Sigmoid colon (tissue), 4 donors: ENCODE measurements at regions not wholly inside any gene's neighbourhood (a gene's known extent, or its start where the extent isn't known, plus 50 kb on each side); places are given as distances from the start of the nearest gene placed in this dataset.

Experiments used
- EP300 ChIP-seq, 4 donors: sonication (generic); formaldehyde crosslinking; IDR thresholded peaks; one replicate each; pipeline ENCODE4 v1.6.1; 2017; ENCODE audit warnings: antibody characterized with exemption in 4 of 4
- POLR2A ChIP-seq, 2 donors: fragments of 450-650 bp; IDR thresholded peaks; one replicate each; pipeline ENCODE4 v1.6.1; 2016; ENCODE audit warnings: antibody characterized with exemption in 2 of 2, mild to moderate bottlenecking in 2 of 2, moderate library complexity in 2 of 2
- POLR2AphosphoS5 ChIP-seq, 4 donors: sonication (generic); formaldehyde crosslinking; IDR thresholded peaks; one replicate each; pipeline ENCODE4 v1.6.1; 2017; ENCODE audit warnings: antibody characterized with exemption in 4 of 4
- TF ChIP-seq, protein P1 (sequence below), 4 experiments: fragments of 450-650 bp in 3 of 4; fragments of 200-600 bp in 1 of 4; IDR thresholded peaks; one replicate each; pipeline ENCODE4 v1.5.1; 2016 to 2019; ENCODE audit warnings: antibody characterized with exemption in 4 of 4, mild to moderate bottlenecking in 3 of 4, moderate library complexity in 2 of 4

DNA sequence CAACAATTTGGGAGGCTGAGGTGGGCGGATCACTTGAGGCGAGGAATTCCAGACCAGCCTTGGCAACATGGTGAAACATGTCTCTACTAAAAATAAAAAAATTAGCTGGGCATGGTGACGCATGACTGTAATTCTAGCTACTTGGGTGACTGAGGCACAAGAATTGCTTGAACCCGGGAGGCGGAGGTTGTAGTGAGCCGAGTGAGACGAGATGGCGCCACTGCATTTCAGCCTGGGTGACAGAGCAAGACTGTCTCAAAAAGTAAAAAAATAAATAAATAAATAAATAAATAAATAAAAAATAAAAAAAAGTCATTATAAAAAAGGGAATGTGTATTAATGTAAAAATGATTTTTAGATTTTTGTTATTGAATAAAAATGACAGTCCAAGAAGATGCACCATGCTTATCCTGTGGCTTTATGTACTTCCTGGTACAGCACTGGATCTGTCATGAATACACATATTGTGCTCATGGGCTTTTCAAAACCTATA is 658.8 kb upstream of the LRRN3 start:
- TF ChIP-seq, protein P1, sequence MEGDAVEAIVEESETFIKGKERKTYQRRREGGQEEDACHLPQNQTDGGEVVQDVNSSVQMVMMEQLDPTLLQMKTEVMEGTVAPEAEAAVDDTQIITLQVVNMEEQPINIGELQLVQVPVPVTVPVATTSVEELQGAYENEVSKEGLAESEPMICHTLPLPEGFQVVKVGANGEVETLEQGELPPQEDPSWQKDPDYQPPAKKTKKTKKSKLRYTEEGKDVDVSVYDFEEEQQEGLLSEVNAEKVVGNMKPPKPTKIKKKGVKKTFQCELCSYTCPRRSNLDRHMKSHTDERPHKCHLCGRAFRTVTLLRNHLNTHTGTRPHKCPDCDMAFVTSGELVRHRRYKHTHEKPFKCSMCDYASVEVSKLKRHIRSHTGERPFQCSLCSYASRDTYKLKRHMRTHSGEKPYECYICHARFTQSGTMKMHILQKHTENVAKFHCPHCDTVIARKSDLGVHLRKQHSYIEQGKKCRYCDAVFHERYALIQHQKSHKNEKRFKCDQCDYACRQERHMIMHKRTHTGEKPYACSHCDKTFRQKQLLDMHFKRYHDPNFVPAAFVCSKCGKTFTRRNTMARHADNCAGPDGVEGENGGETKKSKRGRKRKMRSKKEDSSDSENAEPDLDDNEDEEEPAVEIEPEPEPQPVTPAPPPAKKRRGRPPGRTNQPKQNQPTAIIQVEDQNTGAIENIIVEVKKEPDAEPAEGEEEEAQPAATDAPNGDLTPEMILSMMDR (IDR thresholded peaks at IDR 0.05), result no peak
- TF ChIP-seq POLR2AphosphoS5 (IDR thresholded peaks at IDR 0.05) (no peak), POLR2A (IDR thresholded peaks at IDR 0.05) (no peak), EP300 (IDR thresholded peaks at IDR 0.05) (no peak)
